GM12891 (cell line): ENCODE measurements at regions not wholly inside any gene's neighbourhood (a gene's known extent, or its start where the extent isn't known, plus 50 kb on each side); places are given as distances from the start of the nearest gene placed in this dataset.

Experiments
- POLR2A ChIP-seq: IDR thresholded peaks from 2 replicates; pipeline ENCODE4 v1.6.1; 2011; ENCODE audit warnings: low read depth, low read length, control low read depth
- POLR2AphosphoS5 ChIP-seq: IDR thresholded peaks from 2 replicates; pipeline ENCODE4 v1.6.1; 2011; ENCODE audit warnings: low read depth, low read length, control low read depth
- POU2F2 ChIP-seq: IDR thresholded peaks from 2 replicates; pipeline ENCODE4 v1.6.1; 2011; ENCODE audit warnings: low read depth, mild to moderate bottlenecking, control low read depth, low read length, moderate library complexity
- SPI1 ChIP-seq: IDR thresholded peaks from 2 replicates; pipeline ENCODE4 v1.6.1; 2011; ENCODE audit warnings: low read depth, low read length, control low read depth
- TAF1 ChIP-seq: IDR thresholded peaks from 2 replicates; pipeline ENCODE4 v1.6.1; 2011; ENCODE audit warnings: low read depth, low read length, control low read depth

DNA sequence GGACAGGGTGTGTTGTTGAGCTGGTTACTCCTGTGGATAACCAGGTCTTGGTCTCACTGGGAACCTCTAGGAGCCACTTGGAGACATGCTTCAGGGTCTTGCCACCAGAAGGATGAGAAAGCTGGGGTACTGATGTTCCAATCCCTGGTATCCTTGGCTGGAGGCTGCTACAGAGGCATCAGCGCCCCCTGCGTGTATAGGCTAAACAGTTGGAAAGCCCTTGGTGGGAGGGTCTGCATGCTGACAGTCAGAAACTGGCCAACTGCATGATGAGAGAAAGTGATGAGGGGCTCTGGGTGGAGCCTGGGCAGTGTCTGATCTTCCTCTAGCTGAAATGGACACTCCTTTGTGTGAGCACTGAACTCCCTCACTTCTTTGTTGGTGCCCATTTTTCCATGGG, 536.9 kb downstream of the XYLT1 start:
- TF ChIP-seq POLR2AphosphoS5 (no peak), POLR2A (no peak), TAF1 (no peak), POU2F2 (no peak), SPI1 (no peak)
